Activated CD4-positive, alpha-beta T cell treated with anti-CD3 and anti-CD28 coated beads for 24 hours (primary cell): ENCODE measurements at regions not wholly inside any gene's neighbourhood (a gene's known extent, or its start where the extent isn't known, plus 50 kb on each side); places are given as distances from the start of the nearest gene placed in this dataset.

Experiments
- DNase-seq, 2 donors: peaks; one replicate each; pipeline ENCODE4 v3.0.0-alpha.2; 2020; ENCODE audit warnings: low read depth in 2 of 2

DNA sequence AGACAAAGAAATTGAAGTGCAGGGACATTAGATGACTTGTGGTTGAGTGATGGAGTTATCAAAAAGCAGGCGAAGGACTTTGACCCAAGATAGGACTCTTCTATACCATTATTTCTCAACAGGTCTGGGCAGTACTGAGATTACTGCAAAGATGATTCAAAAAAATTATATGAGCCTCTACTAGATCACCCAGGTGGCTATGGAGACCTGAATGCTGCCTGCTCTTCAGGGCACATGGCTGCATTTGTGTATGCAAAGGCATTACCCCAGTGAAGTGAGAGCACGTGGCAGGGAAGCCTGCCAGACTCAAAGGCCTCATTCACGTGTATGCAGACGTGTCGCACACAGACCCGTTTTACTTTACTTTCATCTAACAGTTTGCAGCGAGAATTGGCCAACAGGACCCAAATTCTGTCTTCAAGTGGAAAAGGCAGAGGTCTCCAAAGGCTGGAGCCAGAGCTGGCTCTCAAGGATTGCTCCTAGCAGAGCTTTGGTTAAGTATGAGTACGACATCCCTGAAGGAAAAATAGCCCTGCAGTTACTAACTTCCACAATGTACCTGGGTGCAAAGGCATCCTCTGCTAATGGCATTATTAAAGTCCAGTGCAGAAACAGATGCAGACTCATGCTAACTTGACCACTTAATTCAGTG, 113.8 kb upstream of the ARMC2 start:
- DNase-seq = no peak

DNA sequence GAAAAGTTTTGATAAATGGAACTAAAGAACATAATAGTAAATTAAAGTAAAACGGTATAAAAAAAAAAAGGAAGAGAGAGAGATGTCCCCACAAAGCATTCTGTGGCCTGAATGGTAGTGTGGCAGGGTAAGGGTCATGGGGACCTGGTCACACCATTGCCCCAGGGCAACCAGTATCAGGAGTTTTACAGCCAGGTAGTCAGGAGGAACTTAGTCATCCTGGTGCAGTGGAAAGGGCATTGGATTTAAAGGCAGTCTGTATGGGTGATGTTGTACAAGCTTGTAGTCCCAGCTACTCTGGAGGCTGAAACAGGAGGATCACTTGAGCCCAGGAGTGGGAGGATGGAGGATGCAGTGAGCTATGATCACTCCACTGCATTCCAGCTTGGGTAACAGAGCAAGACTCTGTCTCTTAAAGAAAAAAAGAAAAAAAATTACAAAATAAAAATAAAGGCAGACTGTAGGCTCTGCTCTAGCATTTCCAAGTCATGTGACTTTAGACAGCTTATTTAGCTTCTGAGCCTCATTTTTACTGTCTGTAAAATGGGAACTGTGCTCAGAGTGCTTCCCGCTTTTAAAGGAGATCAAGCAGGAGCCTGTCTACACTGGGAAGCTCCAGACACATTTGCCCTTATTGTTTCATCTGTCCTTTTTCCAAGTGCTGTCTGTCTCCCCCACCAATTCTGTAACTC, 112.8 kb upstream of the ARMC2 start:
- no peak for DNase-seq

DNA sequence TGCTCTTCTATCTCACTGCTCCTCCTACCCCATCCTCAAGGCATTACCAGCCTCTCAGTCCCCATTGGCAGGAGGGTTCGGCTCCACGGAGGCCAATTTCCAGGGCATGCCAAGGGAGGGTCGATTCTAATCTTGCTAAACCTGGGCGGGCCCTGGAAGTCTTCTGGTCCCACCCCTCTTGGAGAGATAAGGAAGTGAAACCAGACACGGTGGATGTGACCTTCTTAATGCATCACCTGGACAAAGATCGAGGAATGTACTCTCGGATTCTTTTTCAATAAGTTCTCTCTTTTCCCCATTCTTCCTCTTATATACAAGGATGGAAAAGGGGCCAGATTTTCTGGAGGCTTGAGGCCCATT, 112.2 kb upstream of the ARMC2 start:
- DNase-seq = no peak

DNA sequence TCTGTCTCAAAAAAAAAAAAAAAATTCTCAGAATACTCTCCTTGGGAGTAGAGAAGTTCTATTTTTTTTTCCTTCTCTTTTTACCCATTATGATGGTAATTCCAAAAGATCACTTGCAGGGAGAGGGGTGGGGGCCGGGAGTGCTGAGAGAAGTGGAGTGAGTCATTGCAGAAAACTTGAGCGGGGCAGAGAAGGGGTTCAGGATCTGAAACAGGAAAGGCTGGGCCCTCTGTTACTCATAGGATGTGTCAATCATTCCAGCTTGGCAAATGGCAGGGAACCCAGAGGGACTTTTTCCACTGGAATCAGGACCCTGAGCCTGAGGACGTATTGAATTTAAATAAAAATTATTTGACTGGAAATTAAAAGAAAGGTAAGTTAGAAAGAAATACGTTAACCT, 111.4 kb upstream of the ARMC2 start:
- DNase-seq = no peak

DNA sequence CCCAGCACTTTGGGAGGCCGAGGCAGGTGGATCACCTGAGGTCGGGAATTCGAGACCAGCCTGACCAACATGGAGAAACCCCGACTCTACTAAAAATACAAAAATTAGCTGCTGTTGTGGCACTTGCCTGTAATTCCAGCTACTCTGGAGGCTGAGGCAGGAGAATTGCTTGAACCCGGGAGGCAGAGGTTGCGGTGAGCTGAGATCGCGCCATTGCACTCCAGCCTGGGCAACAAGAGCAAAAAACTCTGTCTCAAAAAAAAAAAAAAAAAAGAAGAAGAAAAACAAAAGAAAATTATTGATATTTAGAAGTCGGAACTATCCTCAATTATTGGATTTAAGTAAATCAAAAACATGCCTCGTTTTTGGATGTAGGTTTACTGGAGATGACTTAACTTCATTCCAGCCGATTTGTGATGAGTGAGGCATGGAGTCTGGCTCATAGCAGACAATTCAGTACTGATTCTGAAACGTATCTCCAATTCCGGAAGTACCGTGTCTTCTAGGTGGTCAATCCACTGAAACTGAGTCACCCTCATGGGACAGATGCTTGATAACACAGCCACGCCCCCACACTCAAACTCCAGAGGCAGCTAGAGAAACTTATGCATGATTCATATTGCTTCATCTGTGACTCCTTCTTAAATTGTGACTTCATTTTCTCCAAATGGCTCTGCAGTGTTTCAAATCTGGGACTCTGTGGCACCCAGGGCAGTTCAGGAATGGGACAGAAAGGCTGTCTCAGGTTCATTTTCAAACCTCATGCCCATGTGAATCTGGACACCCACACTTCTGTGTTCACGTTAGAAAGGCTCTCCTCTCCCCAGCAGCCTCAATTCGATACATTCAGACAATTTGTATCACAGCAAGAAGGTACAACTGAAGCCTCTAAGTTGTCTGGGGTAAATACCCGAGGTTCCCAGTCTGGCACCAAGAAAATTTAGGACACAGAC, 110.4 kb upstream of the ARMC2 start:
- DNase-seq = peak in 1 of 2 donors; percentile 4

DNA sequence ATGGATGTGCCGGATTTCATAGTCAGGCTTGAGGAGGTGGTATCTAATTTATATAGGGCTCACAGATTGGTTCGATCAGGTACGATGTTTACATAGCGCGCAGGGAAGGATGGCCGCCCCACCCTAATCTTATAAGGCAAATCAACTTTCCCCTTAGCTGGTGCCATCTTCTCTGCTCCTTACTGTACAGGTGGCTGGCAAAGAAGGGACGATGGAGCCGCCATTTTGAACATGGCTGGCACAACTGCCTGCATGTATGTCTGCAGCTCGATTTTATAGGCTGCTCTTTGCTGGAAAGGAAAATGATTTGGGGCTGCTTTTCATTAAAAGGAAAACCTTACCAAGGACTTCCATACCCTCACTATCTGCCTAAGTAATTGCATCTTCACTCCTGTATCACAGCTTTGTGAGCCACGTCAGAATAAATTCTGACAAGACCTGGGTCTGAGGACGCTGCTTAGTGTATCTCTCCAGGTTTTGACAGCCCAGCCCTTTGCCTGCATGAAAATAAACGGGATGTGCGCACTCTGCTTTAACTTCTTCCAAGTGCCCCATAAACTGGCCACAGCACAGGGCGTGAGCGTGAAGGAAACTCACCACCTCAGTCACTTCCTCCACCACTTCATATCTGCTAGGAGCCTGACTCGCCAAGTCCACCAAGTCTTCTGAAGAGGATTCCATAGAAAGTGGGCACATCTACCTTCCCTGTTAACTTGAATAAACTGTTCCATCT, 109.4 kb upstream of the ARMC2 start:
- DNase-seq = no peak

DNA sequence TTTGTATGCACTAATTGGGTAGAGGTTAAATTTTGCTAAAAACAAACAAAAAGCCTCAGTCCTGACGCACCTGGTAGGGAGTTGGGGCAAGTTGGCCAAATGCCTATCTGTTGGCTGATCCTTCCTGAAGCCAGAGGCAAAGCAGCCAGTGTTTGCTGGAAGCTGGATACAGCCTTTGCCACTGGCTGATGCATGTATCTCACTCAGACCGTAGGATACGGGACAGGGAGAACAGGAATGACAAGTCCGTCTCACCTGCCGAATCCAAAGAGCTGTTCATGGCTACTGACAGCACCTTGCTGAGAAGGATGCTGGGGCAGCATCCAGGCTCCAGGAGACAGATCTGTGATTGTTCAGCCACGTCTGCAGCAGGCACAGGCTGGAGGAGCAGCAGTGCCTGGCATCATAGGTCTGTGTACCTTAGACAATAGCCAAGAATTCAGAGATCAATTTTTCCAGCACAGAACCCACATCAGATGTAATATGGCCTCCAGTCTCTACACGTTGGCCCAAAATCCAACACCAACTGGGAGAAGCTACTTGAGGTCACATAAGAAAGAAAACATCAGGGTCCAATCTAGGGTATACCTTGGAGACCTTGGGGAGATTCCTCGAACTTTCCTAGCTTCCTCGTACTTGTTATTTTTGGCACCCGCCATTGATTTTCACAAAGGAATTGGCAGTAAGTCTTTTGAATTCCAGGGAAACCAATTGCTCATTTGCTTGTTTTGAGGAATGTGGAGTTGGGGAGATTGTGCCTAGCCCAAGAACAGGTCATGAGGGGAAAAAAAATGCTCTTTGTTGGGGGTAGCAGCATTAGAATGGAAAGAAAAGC, 108.5 kb upstream of the ARMC2 start:
- no peak for DNase-seq

DNA sequence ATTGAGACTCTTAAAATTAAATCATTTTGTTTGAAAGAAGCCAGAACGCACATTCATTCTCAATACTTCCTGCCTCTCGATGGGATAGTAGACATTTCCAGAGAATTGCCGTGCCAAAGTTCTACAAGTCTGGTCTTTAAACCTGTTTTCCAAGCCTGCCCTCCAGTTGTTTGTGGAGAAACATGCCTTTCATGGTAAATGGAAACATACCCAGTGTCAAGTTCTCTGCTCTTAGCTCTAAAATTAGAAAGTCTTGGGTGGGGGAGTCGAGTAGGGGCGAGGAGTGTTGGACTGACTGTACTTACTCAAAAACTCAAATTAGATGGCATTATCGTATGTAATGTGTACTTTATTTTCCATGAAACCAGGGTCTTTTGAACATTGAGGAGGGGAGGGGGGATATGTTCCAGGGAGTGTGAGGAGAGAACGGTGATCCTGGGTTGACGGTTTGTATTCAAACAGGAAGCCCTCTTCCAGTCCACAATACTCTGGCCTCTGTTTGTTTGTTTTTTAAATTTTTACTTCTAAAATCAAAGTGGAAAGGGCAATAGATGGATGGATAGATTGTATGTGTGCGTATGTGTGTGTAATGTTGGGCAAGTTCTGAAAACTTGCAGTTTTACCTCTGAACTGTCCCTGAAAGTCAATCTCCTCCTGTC, 106.8 kb upstream of the ARMC2 start:
- no peak for DNase-seq

DNA sequence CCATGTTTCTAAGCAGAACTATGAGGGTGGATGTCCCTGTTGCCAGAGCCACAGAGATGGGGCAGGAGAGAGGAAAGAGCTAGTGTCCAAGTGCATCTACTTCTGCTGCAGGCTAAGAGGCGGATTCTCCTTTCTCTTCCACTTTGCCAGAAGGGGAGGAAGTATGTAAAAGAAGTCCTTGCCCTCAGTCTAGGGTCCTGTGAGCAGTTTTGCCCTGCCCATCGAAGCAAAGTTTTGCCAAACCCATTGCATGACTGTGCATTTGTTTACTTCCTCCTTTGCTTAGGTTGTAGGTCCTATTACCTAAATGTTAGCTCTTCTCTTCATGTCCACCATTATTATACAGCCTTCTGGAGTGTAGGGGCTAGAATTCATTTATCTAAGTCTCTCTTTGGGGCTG, 106.2 kb upstream of the ARMC2 start:
- DNase-seq = no peak

DNA sequence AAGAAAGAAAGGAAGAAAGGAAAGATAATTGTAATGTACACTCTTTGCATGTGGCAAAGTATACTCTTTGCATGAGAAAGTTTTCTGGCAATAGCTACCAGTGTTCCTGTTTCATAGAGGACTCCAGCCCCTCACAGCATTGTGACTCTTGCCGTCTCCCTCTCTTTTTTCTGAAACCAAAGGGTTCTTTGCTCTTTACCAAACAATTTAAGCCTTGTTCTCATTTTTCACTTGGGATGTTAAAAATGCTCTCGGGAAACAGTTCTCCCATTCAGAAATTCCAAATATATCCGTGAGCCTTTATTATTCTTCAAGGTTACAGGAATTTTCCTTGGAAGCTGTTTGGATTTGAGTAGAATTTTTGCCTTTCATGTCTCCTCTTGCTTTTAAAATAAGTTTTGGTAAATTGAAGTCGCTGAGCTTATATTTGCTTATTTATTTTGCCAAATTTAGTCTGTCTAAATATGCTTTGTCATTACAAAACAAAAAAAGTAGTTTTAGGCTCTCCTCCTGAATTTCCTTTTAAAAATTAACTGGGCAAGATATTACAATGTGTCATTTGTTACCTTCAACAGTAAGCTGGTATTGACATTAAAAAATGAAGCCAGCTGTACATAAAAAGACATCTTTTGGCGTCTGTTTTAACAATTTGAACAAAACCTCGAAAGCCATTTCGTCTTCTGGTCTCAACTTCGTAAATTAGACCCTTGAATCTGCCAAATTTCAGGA, 103.8 kb upstream of the ARMC2 start:
- no peak for DNase-seq

DNA sequence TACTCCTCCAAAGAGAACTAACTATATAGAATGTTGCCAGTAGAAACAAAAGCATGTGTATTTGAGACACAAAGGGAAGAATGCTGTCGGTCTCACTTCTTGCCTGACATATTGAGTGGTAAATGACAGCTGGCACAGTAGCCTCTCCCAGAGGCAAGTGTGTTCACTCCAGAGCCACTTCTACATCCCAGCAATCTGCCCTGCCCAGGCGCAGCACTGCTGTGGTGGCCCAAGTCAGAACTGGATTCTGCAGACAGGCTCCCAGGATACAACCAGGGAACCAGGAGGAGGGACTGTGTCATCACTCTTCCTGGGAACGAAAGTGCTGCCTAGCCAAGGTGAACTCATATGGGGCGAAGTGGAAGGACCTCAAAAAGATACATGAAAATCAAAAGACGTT, 103.2 kb upstream of the ARMC2 start:
- no peak for DNase-seq

DNA sequence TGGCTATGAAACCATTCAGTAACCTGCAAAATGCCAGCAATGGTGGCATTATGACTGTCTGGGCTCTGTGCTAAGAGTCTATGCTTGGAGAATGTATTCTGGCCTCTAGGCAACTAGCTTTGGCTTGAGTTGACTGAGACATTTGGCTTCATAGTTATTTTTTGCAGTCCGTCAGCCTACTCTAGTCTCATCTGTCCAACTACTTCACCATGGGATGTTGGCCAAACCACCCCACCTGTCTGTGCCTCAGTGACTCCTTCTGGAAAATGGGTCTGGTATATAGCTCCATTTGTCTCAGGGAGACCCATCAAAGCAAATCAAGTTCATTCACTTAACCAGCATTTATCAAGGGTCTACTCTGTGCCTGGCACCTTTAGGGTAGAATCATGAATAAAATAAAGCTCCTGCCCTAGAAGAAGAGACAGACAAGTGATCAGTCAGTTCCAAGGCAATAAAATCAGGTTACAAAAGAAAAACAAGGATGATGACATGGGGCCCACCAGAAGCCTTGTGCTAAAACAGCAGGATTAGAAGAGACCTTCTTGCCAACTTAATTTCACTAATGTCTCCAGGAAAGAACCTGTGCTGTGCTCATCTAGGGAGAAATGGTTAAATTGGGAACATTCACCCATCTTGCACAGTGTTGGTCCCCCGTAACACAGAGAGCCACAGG, 102.4 kb upstream of the ARMC2 start:
- no peak for DNase-seq

DNA sequence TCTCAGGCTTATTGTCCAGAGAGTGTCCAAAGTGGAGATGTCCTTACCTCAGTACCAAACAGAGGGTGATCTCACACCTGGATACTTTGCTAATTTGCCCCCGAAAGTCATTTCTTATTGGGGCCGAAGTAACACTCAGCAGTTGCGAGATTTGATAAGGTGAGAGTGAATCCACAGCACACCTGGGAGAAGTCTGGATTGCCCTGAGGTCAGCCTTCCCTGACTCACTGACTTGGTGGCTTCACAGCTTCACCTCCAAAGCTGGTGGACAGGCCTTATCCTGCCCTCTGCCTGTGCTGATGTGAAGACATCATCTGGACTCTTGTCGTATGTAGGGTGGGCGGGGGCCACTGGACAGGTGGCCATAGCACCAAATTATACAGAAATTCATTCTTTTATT, 101.9 kb upstream of the ARMC2 start:
- no peak for DNase-seq

DNA sequence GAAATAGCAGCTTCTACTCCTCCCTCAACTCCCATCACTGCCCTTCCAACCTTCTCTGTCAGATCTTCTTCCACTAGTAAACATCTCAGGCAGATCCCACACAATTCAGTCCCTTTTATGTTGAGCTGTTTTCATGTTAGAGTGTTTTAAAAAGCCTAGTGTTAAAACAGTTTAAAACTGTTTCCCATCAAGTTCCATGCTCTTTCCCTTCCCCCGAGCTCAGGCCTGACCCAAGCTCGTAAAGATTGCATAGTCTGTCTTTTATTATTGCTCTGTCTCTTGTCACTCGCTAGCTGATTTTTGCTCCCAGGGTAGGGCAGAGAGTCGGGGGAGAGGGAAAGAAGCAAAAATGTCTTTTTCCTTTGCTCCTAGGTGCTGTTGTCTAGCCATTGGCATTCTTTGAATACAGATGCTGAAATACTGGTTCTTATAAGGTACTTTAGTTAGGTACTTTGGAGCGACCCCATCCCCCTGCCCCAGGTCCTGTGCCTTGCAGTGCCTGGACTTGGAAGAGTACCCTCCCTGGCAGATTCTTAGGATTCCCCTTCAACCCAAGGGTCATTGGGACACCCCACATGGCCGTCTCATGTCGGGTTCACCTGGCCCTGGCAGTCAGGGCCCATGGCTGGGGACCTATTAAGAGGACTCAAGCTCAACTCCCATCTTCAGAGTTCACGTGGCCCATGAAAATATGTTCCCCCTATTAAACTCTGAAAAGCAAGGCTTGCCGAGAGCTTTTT, 101.2 kb upstream of the ARMC2 start:
- no peak for DNase-seq

DNA sequence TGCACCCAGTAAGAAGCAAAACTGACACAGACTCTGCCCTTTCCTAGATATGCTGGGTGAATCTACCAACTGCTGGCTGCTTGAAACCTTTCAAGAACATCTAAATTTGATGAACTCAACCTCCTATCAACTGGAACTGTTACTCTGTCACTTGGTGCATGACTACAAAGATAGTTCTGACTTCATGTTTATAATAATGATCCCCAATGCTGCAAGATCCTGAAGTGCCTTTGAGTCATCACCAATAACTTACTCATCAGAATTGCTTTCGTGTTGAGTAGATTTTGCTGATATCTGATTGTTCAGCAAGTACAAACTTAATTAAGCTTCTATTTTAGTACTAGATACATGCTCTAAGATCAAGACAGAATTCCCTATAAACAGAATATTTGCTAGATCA, 100.2 kb upstream of the ARMC2 start:
- no peak for DNase-seq

DNA sequence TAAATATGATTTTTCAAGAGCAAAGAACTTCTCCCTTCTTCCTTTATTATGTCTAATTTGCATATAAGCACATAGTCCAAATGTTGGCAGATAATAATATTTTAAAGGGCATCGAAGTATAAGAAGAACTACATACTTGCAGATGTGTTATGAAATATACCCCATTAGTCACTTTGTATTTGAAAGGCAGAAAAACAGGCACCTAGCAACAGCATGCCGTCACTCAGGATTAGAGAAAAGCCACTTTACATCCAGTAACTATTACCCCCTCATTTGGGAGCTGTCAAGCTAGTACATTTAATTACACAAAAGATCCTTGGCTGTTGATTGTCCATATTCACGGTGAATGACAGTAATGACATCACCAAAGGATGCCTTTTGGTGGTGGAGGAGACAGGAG, 99.3 kb upstream of the ARMC2 start:
- no peak for DNase-seq

DNA sequence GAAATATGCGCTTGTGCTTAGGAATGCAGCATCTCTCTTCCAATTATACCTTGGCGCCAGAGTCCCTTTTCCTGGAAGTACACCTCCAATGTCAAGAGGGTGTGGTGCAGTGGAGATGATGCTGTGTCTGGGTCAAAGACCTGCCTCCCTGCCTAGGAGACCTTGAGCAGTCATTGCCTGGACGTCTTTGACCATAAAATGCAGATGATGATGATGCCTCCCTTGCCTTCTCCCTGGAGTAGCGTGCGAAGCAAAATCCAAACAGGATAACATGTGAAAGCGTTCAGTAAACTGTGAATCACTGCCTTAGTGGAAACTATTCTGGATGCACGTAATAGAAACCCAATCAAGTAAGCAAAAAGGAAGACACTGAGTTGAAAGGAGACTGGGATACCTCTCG, 97.4 kb upstream of the ARMC2 start:
- no peak for DNase-seq

DNA sequence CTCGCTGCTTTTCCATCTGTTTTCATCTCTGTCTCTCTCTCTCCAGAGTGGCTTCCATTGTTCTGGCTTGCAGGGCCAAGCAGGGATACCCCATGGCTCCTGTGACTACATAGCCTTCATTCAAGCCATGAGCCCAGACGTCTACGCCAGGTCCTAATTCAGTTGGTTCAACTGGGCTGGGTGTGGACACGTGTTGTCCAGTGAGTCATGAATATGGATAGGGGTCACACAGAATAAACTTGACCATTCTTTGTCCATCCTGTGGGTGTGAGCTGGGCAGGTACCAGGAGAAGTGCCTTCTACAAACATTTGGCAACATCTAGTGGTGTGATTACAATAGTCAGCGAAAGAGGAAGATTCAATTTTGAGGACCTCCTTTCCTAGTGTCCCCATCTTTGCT, 96.9 kb upstream of the ARMC2 start:
- no peak for DNase-seq
